K562 (cell line): ENCODE measurements at regions not wholly inside any gene's neighbourhood (a gene's known extent, or its start where the extent isn't known, plus 50 kb on each side); places are given as distances from the start of the nearest gene placed in this dataset.

Source experiments
- ATAC-seq: fragments of 200-7000 bp; cut with Tn5 transposase; 3 replicates; pipeline ENCODE4 v1.9.1; 2020; ENCODE audit warnings: moderate library complexity
- BruUV-seq: library from RNA; stranded (reverse); fragments of 400-500 nt; replicated peaks from 2 replicates; lab custom pipeline; 2021; lab: Mats Ljungman, UMichigan
- CTCF ChIA-PET: fragments of 300-600 bp; formaldehyde crosslinking; extraction: SDS; loops from one replicate; lab custom pipeline; 2021; ENCODE audit warnings: low intra/inter-chr PET ratio; lab: Yijun Ruan, JAX
- POLR2A ChIA-PET: fragments of 300-600, 350-650 bp; sonication (Branson Sonifier 250); formaldehyde crosslinking; extraction: SDS; loops from one replicate; lab custom pipeline; 2021; ENCODE audit warnings: antibody characterized with exemption, inconsistent platforms; lab: Yijun Ruan, JAX
- DNase-seq, 4 experiments: peaks; one replicate each; pipeline versions ENCODE4 v3.0.0 to v3.0.0-alpha.2; 2011 to 2018; ENCODE audit warnings: low spot score in 3 of 4, mixed read lengths in 3 of 4; ENCODE audit errors: extremely low read depth in 1 of 4
- FAIRE-seq: peaks from 2 replicates; lab custom pipeline; 2011; peaks lifted over from hg19 to GRCh38; lab: Jason Lieb, UNC
- H2AFZ ChIP-seq: 2 replicates; pipeline ENCODE4 v1.6.0; 2011; ENCODE audit warnings: low read depth, low read length, control low read depth, inconsistent platforms
- H3K27ac ChIP-seq: fragments of 200-600 bp; 3 replicates; pipeline ENCODE4 v1.8.0; 2011; ENCODE audit warnings: low read depth, mild to moderate bottlenecking, control low read depth, inconsistent platforms, low read length, moderate library complexity, mixed read lengths; ENCODE audit errors: extremely low read depth
- H3K27me3 ChIP-seq, 2 experiments: fragments of 300-600 bp in 1 of 2; 2 replicates in 1 of 2; 3 replicates in 1 of 2; pipeline versions ENCODE4 v1.6.0 to v1.8.0; 2011; ENCODE audit warnings: inconsistent platforms in 2 of 2, low read length in 2 of 2, mild to moderate bottlenecking in 1 of 2, mixed read lengths in 1 of 2, moderate library complexity in 1 of 2; ENCODE audit not compliant: control insufficient read depth in 2 of 2, insufficient read depth in 2 of 2
- H3K36me3 ChIP-seq: fragments of 300-600 bp; 3 replicates; pipeline ENCODE4 v1.8.0; 2011; ENCODE audit warnings: mild to moderate bottlenecking, low read length, inconsistent platforms; ENCODE audit not compliant: control insufficient read depth, insufficient read depth
- H3K4me1 ChIP-seq, 2 experiments: fragments of 200-600 bp in 1 of 2; replicated peaks in 1 of 2; 2 replicates in 1 of 2; 3 replicates in 1 of 2; pipeline versions ENCODE4 v1.5.1 to v1.8.0; 2011; ENCODE audit warnings: inconsistent platforms in 2 of 2, low read length in 2 of 2, mild to moderate bottlenecking in 1 of 2, mixed read lengths in 1 of 2, moderate library complexity in 1 of 2; ENCODE audit not compliant: control insufficient read depth in 2 of 2, insufficient read depth in 2 of 2
- H3K4me2 ChIP-seq: 2 replicates; pipeline ENCODE4 v1.6.1; 2011; ENCODE audit warnings: low read length, control low read depth, inconsistent platforms, mixed read lengths; ENCODE audit not compliant: insufficient read depth
- H3K4me3 ChIP-seq: fragments of 200-600 bp; sonication (generic), shearing (Covaris generic); 2 replicates; pipeline ENCODE4 v1.5.1; 2016; ENCODE audit warnings: control low read depth, inconsistent platforms
- H3K79me2 ChIP-seq: fragments of 200-600 bp; 3 replicates; pipeline ENCODE4 v1.8.0; 2011; ENCODE audit warnings: low read length, inconsistent platforms; ENCODE audit not compliant: control insufficient read depth, insufficient read depth
- H3K9ac ChIP-seq, 2 experiments: 2 replicates each; pipeline versions ENCODE4 v1.6.0 to v1.6.1; 2011; ENCODE audit warnings: low read depth in 2 of 2, low read length in 2 of 2, control low read depth in 1 of 2, inconsistent platforms in 1 of 2, mild to moderate bottlenecking in 1 of 2, mixed read lengths in 1 of 2; ENCODE audit not compliant: insufficient read depth in 1 of 2
- H3K9me1 ChIP-seq: one replicate; pipeline ENCODE4 v1.6.0; 2011; ENCODE audit warnings: inconsistent platforms, mild to moderate bottlenecking, low read length, moderate library complexity; ENCODE audit not compliant: control insufficient read depth, insufficient read depth
- H3K9me3 ChIP-seq: replicated peaks from 2 replicates; pipeline ENCODE4 v1.5.1; 2011; ENCODE audit warnings: low read depth, low read length, inconsistent platforms; ENCODE audit not compliant: control insufficient read depth, insufficient read depth
- H4K20me1 ChIP-seq: replicated peaks from 2 replicates; pipeline ENCODE4 v1.6.1; 2011; ENCODE audit warnings: low read length, inconsistent platforms, mixed read lengths; ENCODE audit not compliant: control insufficient read depth, insufficient read depth
- CEBPZ ChIP-seq: fragments of 150-350 bp; IDR thresholded peaks from 2 replicates; pipeline ENCODE4 v1.6.1; 2014; ENCODE audit warnings: low read depth, mild to moderate bottlenecking, low read length, borderline replicate concordance
- CTCF ChIP-seq, 3 experiments: IDR thresholded peaks in 2 of 3; conservative IDR thresholded peaks in 1 of 3; 2 replicates each; pipeline ENCODE4 v1.5.1; 2011 to 2012; ENCODE audit warnings: low read length in 3 of 3, mild to moderate bottlenecking in 3 of 3, control low read depth in 2 of 3, improper control_type of control experiment in 1 of 3, inconsistent platforms in 1 of 3, low read depth in 1 of 3, mixed read lengths in 1 of 3, moderate library complexity in 1 of 3; ENCODE audit not compliant: insufficient read depth in 2 of 3
- KDM1A ChIP-seq, 2 experiments: fragments of 450-650 bp; IDR thresholded peaks; 2 replicates each; pipeline ENCODE4 v1.6.1; 2016; ENCODE audit warnings: mild to moderate bottlenecking in 2 of 2
- ZNF512 ChIP-seq: IDR thresholded peaks from 2 replicates; pipeline ENCODE4 v1.6.1; 2016; ENCODE audit warnings: missing genetic modification characterization, missing compliant biosample characterization
- in situ Hi-C: fragments of 300-500 bp; cut with MboI; formaldehyde crosslinking; loops from 4 replicates; pipeline ENCODE4 v1.15.0; 2018; ENCODE audit warnings: inconsistent platforms, mixed read lengths
- intact Hi-C: fragments of 100-400 bp; cut with micrococcal nuclease; formaldehyde crosslinking; loops from 2 replicates; pipeline ENCODE4 v1.14.2; 2022

- Histone ChIP-seq H3K27me3 (no peaks in the 10 kb centered on the region), H3K27ac (no peak overlapping the region), H4K20me1 (no peaks in the 10 kb centered on the region), H3K4me3 (no peak overlapping the region), H3K9ac (no peak overlapping the region), H3K79me2 (no peaks in the 10 kb centered on the region), H3K4me2 (no peak overlapping the region), H3K4me1 (no peaks in the 10 kb centered on the region), H3K9me3 (no peaks in the 10 kb centered on the region), H3K9me1 (no peaks in the 10 kb centered on the region), H3K36me3 (no peaks in the 10 kb centered on the region), H2AFZ (no peak overlapping the region)
- ChIA-PET CTCF (no interaction called here), POLR2A (no interaction called here)
- DNase-seq, result no peak
- in situ Hi-C loops (no loop called here), intact Hi-C loops (no loop called here)
- no peak for FAIRE-seq
- BruUV-seq, result no TSS peak
- no peak for ATAC-seq
- TF ChIP-seq CTCF (IDR thresholded peaks at IDR 0.05 in 2 of 3, conservative IDR thresholded peaks at IDR 0.05 in 1 of 3; ENCODE audit: insufficient read depth in 2 of 3, low read depth in 1 of 3, low read length in 3 of 3), result no peak
- 0 out of 2 replicates have a peak, but pooled peaks have one; percentile 23 for TF ChIP-seq ZNF512 (tag)
Measured at GRCh38 chr6:93057584-93057983, 361.8 kb downstream of the EPHA7 start.

GRCh38 chr6:93048381-93048780 is 371.0 kb downstream of the EPHA7 start:
- CTCF ChIA-PET, result no interaction called here
- no peak overlapping the region for H3K4me3 ChIP-seq
- no peaks in the 10 kb centered on the region for H3K4me1 ChIP-seq
- H3K79me2 ChIP-seq, result no peaks in the 10 kb centered on the region
- no TSS peak for BruUV-seq
- TF ChIP-seq CEBPZ (no peak), KDM1A (IDR thresholded peaks at IDR 0.05) (no peak)
- H3K27me3 ChIP-seq, result no peaks in the 10 kb centered on the region
- no peak overlapping the region for H2AFZ ChIP-seq
- no peak overlapping the region for H3K27ac ChIP-seq
- no peak for DNase-seq
- FAIRE-seq, result no peak
- H3K36me3 ChIP-seq, result no peaks in the 10 kb centered on the region
- no peak overlapping the region for H3K9ac ChIP-seq
- POLR2A ChIA-PET, result no interaction called here
- no peak overlapping the region for H3K4me2 ChIP-seq
- H4K20me1 ChIP-seq, result no peaks in the 10 kb centered on the region
- in situ Hi-C loops (no loop called here), intact Hi-C loops (no loop called here)
- no peaks in the 10 kb centered on the region for H3K9me3 ChIP-seq
- no peak for ATAC-seq
- H3K9me1 ChIP-seq, result no peaks in the 10 kb centered on the region
